ENCODE measurements at regions not wholly inside any gene's neighbourhood (a gene's known extent, or its start where the extent isn't known, plus 50 kb on each side); places are given as distances from the start of the nearest gene placed in this dataset.

GRCh38 chr15:94834494-94834893 is 603.1 kb downstream of the MCTP2 start:
- TF ChIP-seq FOXJ3 (CRISPR knock-in tag; IDR thresholded peaks at IDR 0.05) (no peak), REST (IDR thresholded peaks at IDR 0.05; ENCODE audit: low read depth, low read length) (no peak), ELF1 (IDR thresholded peaks at IDR 0.05) (no peak), NFIC (IDR thresholded peaks at IDR 0.05; ENCODE audit: borderline replicate concordance) (no peak), SIN3A (IDR thresholded peaks at IDR 0.05; ENCODE audit: borderline replicate concordance, low read depth, low read length) (no peak), RAD21 (IDR thresholded peaks at IDR 0.05; ENCODE audit: low read length) (no peak), RXRA (IDR thresholded peaks at IDR 0.05; ENCODE audit: borderline replicate concordance, low read depth) (no peak), USF2 (IDR thresholded peaks at IDR 0.05; ENCODE audit: borderline replicate concordance, low read depth, low read length) (no peak), FOSL2 (IDR thresholded peaks at IDR 0.05; ENCODE audit: borderline replicate concordance, low read depth) (no peak), YY1 (IDR thresholded peaks at IDR 0.05; ENCODE audit: low read depth) (no peak), TAF1 (IDR thresholded peaks at IDR 0.05; ENCODE audit: borderline replicate concordance, low read depth, low read length) (no peak), RCOR1 (IDR thresholded peaks at IDR 0.05; ENCODE audit: low read length) (no peak), FOXM1 (IDR thresholded peaks at IDR 0.05; ENCODE audit: low read depth) (no peak)
- no peaks in the 10 kb centered on the region for H3K4me1 ChIP-seq (ENCODE audit: control insufficient read depth in 1 of 2, insufficient read depth in 2 of 2, low read depth in 1 of 2, low read length in 1 of 2)
- no peak overlapping the region for H3K4me3 ChIP-seq (ENCODE audit: low read depth in 2 of 2, low read length in 1 of 2)
- no peak overlapping the region for H3K27ac ChIP-seq (ENCODE audit: low read depth in 2 of 2, low read length in 1 of 2)
- CTCF ChIA-PET: no interaction called here
- H3K9me2 ChIP-seq: no peaks in the 10 kb centered on the region
- no peak overlapping the region for H3K9ac ChIP-seq
- POLR2A ChIA-PET: no interaction called here
- no peaks in the 10 kb centered on the region for H4K20me1 ChIP-seq (ENCODE audit: insufficient read depth)
- no peak overlapping the region for H3K4me2 ChIP-seq
- H3K36me3 ChIP-seq (replicated peaks in 1 of 2; ENCODE audit: control insufficient read depth in 1 of 2, insufficient read depth in 2 of 2, low read length in 1 of 2): no peaks in the 10 kb centered on the region
- no peaks in the 10 kb centered on the region for H3F3A ChIP-seq (replicated peaks; ENCODE audit: insufficient read depth)
- no peak overlapping the region for H2AFZ ChIP-seq (ENCODE audit: low read depth)
- H3K79me2 ChIP-seq (ENCODE audit: insufficient read depth): no peaks in the 10 kb centered on the region
- no peaks in the 10 kb centered on the region for H3K27me3 ChIP-seq (ENCODE audit: insufficient read depth)
- DNase-seq: no peak
- H3K9me3 ChIP-seq: peaks cover 5% of the 10 kb centered on the region; the same call in 1 of the 2 replicates
- 0% methylated on average over 1 of the region's 1 CpG for WGBS (ENCODE audit: low lambda C conversion rate)

GRCh38 chr15:94838281-94838680 is 606.9 kb downstream of the MCTP2 start:
- H3K36me3 ChIP-seq (replicated peaks in 1 of 2; ENCODE audit: control insufficient read depth in 1 of 2, insufficient read depth in 2 of 2, low read length in 1 of 2): no peaks in the 10 kb centered on the region
- H3K4me2 ChIP-seq: no peak overlapping the region
- no peak overlapping the region for H3K4me3 ChIP-seq (ENCODE audit: low read depth in 2 of 2, low read length in 1 of 2)
- POLR2A ChIA-PET: no interaction called here
- H3K27ac ChIP-seq (ENCODE audit: low read depth in 2 of 2, low read length in 1 of 2): no peak overlapping the region
- no peak for DNase-seq
- no peaks in the 10 kb centered on the region for H3K27me3 ChIP-seq (ENCODE audit: insufficient read depth)
- no peaks in the 10 kb centered on the region for H4K20me1 ChIP-seq (ENCODE audit: insufficient read depth)
- H3K9me2 ChIP-seq: no peaks in the 10 kb centered on the region
- CTCF ChIA-PET: no interaction called here
- WGBS (ENCODE audit: low lambda C conversion rate): 3% methylated on average over 1 of the region's 1 CpG
- no peak overlapping the region for H2AFZ ChIP-seq (ENCODE audit: low read depth)
- peaks cover under 1% of the 10 kb centered on the region; the same call in 1 of the 2 replicates for H3K9me3 ChIP-seq
- H3K79me2 ChIP-seq (ENCODE audit: insufficient read depth): no peaks in the 10 kb centered on the region
- no peaks in the 10 kb centered on the region for H3K4me1 ChIP-seq (ENCODE audit: control insufficient read depth in 1 of 2, insufficient read depth in 2 of 2, low read depth in 1 of 2, low read length in 1 of 2)
- H3F3A ChIP-seq (replicated peaks; ENCODE audit: insufficient read depth): no peaks in the 10 kb centered on the region
- H3K9ac ChIP-seq: no peak overlapping the region
- TF ChIP-seq YY1 (IDR thresholded peaks at IDR 0.05; ENCODE audit: low read depth): no peak
- no peak for TF ChIP-seq GABPA (IDR thresholded peaks at IDR 0.05; ENCODE audit: low read depth)
- TF ChIP-seq RXRA (IDR thresholded peaks at IDR 0.05; ENCODE audit: borderline replicate concordance, low read depth): no peak
- no peak for TF ChIP-seq TEAD4 (IDR thresholded peaks at IDR 0.05; ENCODE audit: borderline replicate concordance, insufficient read depth)
- no peak for TF ChIP-seq NRF1 (IDR thresholded peaks at IDR 0.05; ENCODE audit: low read depth, low read length)
- no peak for TF ChIP-seq RCOR1 (IDR thresholded peaks at IDR 0.05; ENCODE audit: low read length)
- no peak for TF ChIP-seq JUND (IDR thresholded peaks at IDR 0.05)
- no peak for TF ChIP-seq POLR2AphosphoS5 (IDR thresholded peaks at IDR 0.05; ENCODE audit: low read depth, low read length)
- no peak for TF ChIP-seq RFX5 (IDR thresholded peaks at IDR 0.05; ENCODE audit: low read length)
- no peak for TF ChIP-seq SMC3 (IDR thresholded peaks at IDR 0.05; ENCODE audit: low read depth, low read length)
- no peak for TF ChIP-seq NFIC (IDR thresholded peaks at IDR 0.05; ENCODE audit: borderline replicate concordance)
- no peak for TF ChIP-seq PBX3 (IDR thresholded peaks at IDR 0.05)
- TF ChIP-seq MXI1 (IDR thresholded peaks at IDR 0.05; ENCODE audit: low read depth, low read length): no peak
- TF ChIP-seq TAF1 (IDR thresholded peaks at IDR 0.05; ENCODE audit: borderline replicate concordance, low read depth, low read length): no peak
- TF ChIP-seq GATA2 (CRISPR knock-in tag; IDR thresholded peaks at IDR 0.05): no peak
- TF ChIP-seq USF2 (IDR thresholded peaks at IDR 0.05; ENCODE audit: borderline replicate concordance, low read depth, low read length): no peak
- no peak for TF ChIP-seq CHD2 (IDR thresholded peaks at IDR 0.05; ENCODE audit: low read length, partially characterized antibody)
